PC-3 (cell line): ENCODE measurements at regions not wholly inside any gene's neighbourhood (a gene's known extent, or its start where the extent isn't known, plus 50 kb on each side); places are given as distances from the start of the nearest gene placed in this dataset.

Experiments used
- ATAC-seq: fragments of 200-7000 bp; cut with Tn5 transposase; 2 replicates; pipeline ENCODE4 v1.9.1; 2020; ENCODE audit warnings: mild to moderate bottlenecking, moderate library complexity
- BruUV-seq: library from RNA; stranded (reverse); fragments of 400-500 nt; replicated peaks from 2 replicates; lab custom pipeline; 2021; lab: Mats Ljungman, UMichigan
- CTCF ChIA-PET: fragments of 300-600 bp; sonication (Branson Sonifier 250); formaldehyde crosslinking; loops from one replicate; lab custom pipeline; 2022; ENCODE audit warnings: antibody characterized with exemption; lab: Charles Lee
- POLR2A ChIA-PET: fragments of 300-600 bp; sonication (Branson Sonifier 250); formaldehyde crosslinking; loops from one replicate; lab custom pipeline; 2022; ENCODE audit warnings: antibody characterized with exemption; ENCODE audit not compliant: unreplicated experiment; lab: Charles Lee
- DNase-seq: peaks from one replicate; pipeline ENCODE4 v3.0.0-alpha.2; 2015
- H2AFZ ChIP-seq: fragments of 300-600 bp; sonication (generic); 2 replicates; pipeline ENCODE4 v1.6.0; 2016; ENCODE audit warnings: antibody characterized with exemption, low read length
- H3F3A ChIP-seq: fragments of 300-600 bp; sonication (generic); one replicate; pipeline ENCODE4 v1.6.0; 2017; ENCODE audit warnings: antibody characterized with exemption, low read length, control low read depth, mild to moderate bottlenecking; ENCODE audit not compliant: unreplicated experiment
- H3K27ac ChIP-seq: fragments of 300-600 bp; sonication (generic); 2 replicates; pipeline ENCODE4 v1.5.1; 2016; ENCODE audit warnings: mild to moderate bottlenecking, low read length
- H3K27me3 ChIP-seq: fragments of 300-600 bp; sonication (generic); 2 replicates; pipeline ENCODE4 v1.6.1; 2016; ENCODE audit warnings: low read length, mixed read lengths
- H3K36me3 ChIP-seq: fragments of 300-600 bp; sonication (generic); 2 replicates; pipeline ENCODE4 v1.6.1; 2016; ENCODE audit warnings: low read depth, mixed run types, low read length, mixed read lengths
- H3K4me1 ChIP-seq: fragments of 300-600 bp; sonication (generic); 2 replicates; pipeline ENCODE4 v1.5.1; 2016; ENCODE audit warnings: low read length; ENCODE audit not compliant: insufficient read depth
- H3K4me2 ChIP-seq: fragments of 300-600 bp; sonication (generic); 2 replicates; pipeline ENCODE4 v1.6.0; 2016; ENCODE audit warnings: low read length
- H3K4me3 ChIP-seq: fragments of 300-600 bp; sonication (generic); 2 replicates; pipeline ENCODE4 v1.5.1; 2016; ENCODE audit warnings: mild to moderate bottlenecking, low read length, mixed read lengths
- H3K79me2 ChIP-seq: fragments of 300-600 bp; sonication (generic); 2 replicates; pipeline ENCODE4 v1.6.1; 2017; ENCODE audit warnings: low read length, mixed read lengths
- H3K9ac ChIP-seq: fragments of 300-600 bp; sonication (generic); 2 replicates; pipeline ENCODE4 v1.6.0; 2016; ENCODE audit warnings: mild to moderate bottlenecking, low read length
- H3K9me2 ChIP-seq: fragments of 300-600 bp; sonication (generic); replicated peaks from 2 replicates; pipeline ENCODE4 v1.6.1; 2016; ENCODE audit warnings: mixed run types, low read length, mixed read lengths
- H3K9me3 ChIP-seq: fragments of 300-600 bp; sonication (generic); 2 replicates; pipeline ENCODE4 v1.6.1; 2016; ENCODE audit warnings: low read length, mixed read lengths
- H4K20me1 ChIP-seq: fragments of 300-600 bp; sonication (generic); 2 replicates; pipeline ENCODE4 v1.6.1; 2016; ENCODE audit warnings: low read length, mixed read lengths
- CTCF ChIP-seq: fragments of 300-600 bp; sonication (generic); conservative IDR thresholded peaks from 2 replicates; pipeline ENCODE4 v1.5.1; 2017; ENCODE audit warnings: antibody characterized with exemption, low read depth, mild to moderate bottlenecking, low read length
- EZH2 ChIP-seq: fragments of 300-600 bp; sonication (generic); IDR thresholded peaks from one replicate; pipeline ENCODE4 v1.6.1; 2017; ENCODE audit warnings: antibody characterized with exemption, mild to moderate bottlenecking, low read length; ENCODE audit not compliant: unreplicated experiment
- EZH2phosphoT487 ChIP-seq: fragments of 300-600 bp; sonication (generic); IDR thresholded peaks from 2 replicates; pipeline ENCODE4 v1.6.1; 2018; ENCODE audit warnings: mild to moderate bottlenecking, antibody characterized with exemption, low read length, borderline replicate concordance
- intact Hi-C: fragments of 100-400 bp; cut with micrococcal nuclease; formaldehyde crosslinking; loops from 2 replicates; pipeline ENCODE4 v1.9.0; 2023

- Histone ChIP-seq H3K9ac (no peak overlapping the region), H3K36me3 (no peaks in the 10 kb centered on the region), H3K9me2 (no peaks in the 10 kb centered on the region), H3K27ac (no peak overlapping the region), H3K79me2 (no peaks in the 10 kb centered on the region), H3K4me2 (no peak overlapping the region), H4K20me1 (no peaks in the 10 kb centered on the region), H3K4me3 (no peak overlapping the region), H3K9me3 (no peaks in the 10 kb centered on the region), H2AFZ (no peak overlapping the region), H3K4me1 (peaks cover 7% of the 10 kb centered on the region), H3K27me3 (no peaks in the 10 kb centered on the region), H3F3A (no peaks in the 10 kb centered on the region)
- ATAC-seq: no peak
- CTCF ChIA-PET: no interaction called here
- intact Hi-C loops: no loop called here
- no peak for DNase-seq
- BruUV-seq: no TSS peak
- no peak for TF ChIP-seq CTCF
- POLR2A ChIA-PET: no interaction called here
These were observed 251.7 kb downstream of the EFCAB11 start for GRCh38 chr14:89702876-89703200.

GRCh38 chr14:89702073-89702875, 252.3 kb downstream of the EFCAB11 start:
- ATAC-seq: peak; percentile 18; the same call in 1 of the 2 replicates
- H3K27ac ChIP-seq: no peak overlapping the region

More at GRCh38 chr14:89702073-89702875, 252.3 kb downstream of the EFCAB11 start:
- no peaks in the 10 kb centered on the region for H4K20me1 ChIP-seq
- intact Hi-C loops: no loop called here
- H3K9ac ChIP-seq: peak overlapping the region; percentile 61
- H3K36me3 ChIP-seq: no peaks in the 10 kb centered on the region
- peak overlapping the region; percentile 91 for H3K4me2 ChIP-seq
- H3K27me3 ChIP-seq: no peaks in the 10 kb centered on the region
- H3K79me2 ChIP-seq: no peaks in the 10 kb centered on the region
- H3K4me1 ChIP-seq: peaks cover 7% of the 10 kb centered on the region
- H3K9me3 ChIP-seq: no peaks in the 10 kb centered on the region
- ChIA-PET CTCF (no interaction called here), POLR2A (no interaction called here)
- no peak for DNase-seq
- BruUV-seq: TSS peak; percentile 58
- H3F3A ChIP-seq: no peaks in the 10 kb centered on the region
- no peak for TF ChIP-seq EZH2phosphoT487
- TF ChIP-seq EZH2: no peak
- TF ChIP-seq CTCF: no peak
- H2AFZ ChIP-seq: peak overlapping the region; percentile 99
- H3K9me2 ChIP-seq: no peaks in the 10 kb centered on the region
- peak overlapping the region; percentile 62 for H3K4me3 ChIP-seq
